CD4-positive, CD25-positive, alpha-beta regulatory T cell (primary cell): ENCODE measurements at regions not wholly inside any gene's neighbourhood (a gene's known extent, or its start where the extent isn't known, plus 50 kb on each side); places are given as distances from the start of the nearest gene placed in this dataset.

Experiments
- ATAC-seq, 2 donors: fragments of 150-1000 bp; cut with Tn5 transposase; one replicate each; pipeline ENCODE4 v1.10.0; 2021; ENCODE audit warnings: low read depth in 2 of 2, moderate number of reproducible peaks in 2 of 2, moderate library complexity in 1 of 2
- DNase-seq, 3 donors: peaks; one replicate each; pipeline versions ENCODE4 v3.0.0 to v3.0.0-alpha.2; 2012 to 2022; ENCODE audit warnings: mixed read lengths in 1 of 3
- H3K27ac ChIP-seq: one replicate; pipeline ENCODE4 v1.7.0; 2013; ENCODE audit warnings: mild to moderate bottlenecking, low read length; ENCODE audit not compliant: insufficient read depth, poor library complexity, severe bottlenecking
- H3K27me3 ChIP-seq: one replicate; pipeline ENCODE4 v1.7.0; 2013; ENCODE audit warnings: low read length; ENCODE audit not compliant: control insufficient read depth, insufficient read depth
- H3K36me3 ChIP-seq: one replicate; pipeline ENCODE4 v1.7.0; 2013; ENCODE audit warnings: mild to moderate bottlenecking, low read length, moderate library complexity; ENCODE audit not compliant: control insufficient read depth, insufficient read depth
- H3K4me1 ChIP-seq: 2 replicates; pipeline ENCODE4 v1.7.0; 2013; ENCODE audit warnings: mild to moderate bottlenecking, low read length; ENCODE audit not compliant: insufficient read depth, control insufficient read depth, poor library complexity, severe bottlenecking
- H3K4me3 ChIP-seq: one replicate; pipeline ENCODE4 v1.7.0; 2013; ENCODE audit warnings: low read depth, mild to moderate bottlenecking, low read length, moderate library complexity
- H3K9me3 ChIP-seq, 2 experiments: 1 replicate in 1 of 2; 2 replicates in 1 of 2; pipeline ENCODE4 v1.7.0; 2013; ENCODE audit warnings: low read length in 2 of 2, mild to moderate bottlenecking in 1 of 2, moderate library complexity in 1 of 2; ENCODE audit not compliant: control insufficient read depth in 2 of 2
- H3K27ac Mint-ChIP-seq, 3 donors: one replicate each; pipeline ENCODE4 v1.8.0; 2020 to 2022; ENCODE audit warnings: mild to moderate bottlenecking in 3 of 3, mixed read lengths in 3 of 3, moderate library complexity in 2 of 3
- H3K27me3 Mint-ChIP-seq: one replicate; pipeline ENCODE4 v1.8.0; 2022; ENCODE audit warnings: mild to moderate bottlenecking, mixed read lengths
- H3K36me3 Mint-ChIP-seq: one replicate; pipeline ENCODE4 v1.8.0; 2020; ENCODE audit warnings: mixed read lengths
- H3K4me1 Mint-ChIP-seq, 4 donors: one replicate each; pipeline ENCODE4 v1.8.0; 2020 to 2022; ENCODE audit warnings: mixed read lengths in 4 of 4, mild to moderate bottlenecking in 1 of 4
- H3K4me3 Mint-ChIP-seq, 4 donors: one replicate each; pipeline ENCODE4 v1.8.0; 2020 to 2022; ENCODE audit warnings: mild to moderate bottlenecking in 4 of 4, mixed read lengths in 4 of 4, moderate library complexity in 3 of 4
- H3K9me3 Mint-ChIP-seq, 7 donors: one replicate each; pipeline ENCODE4 v1.8.0; 2020 to 2022; ENCODE audit warnings: mixed read lengths in 7 of 7, mild to moderate bottlenecking in 3 of 7, moderate library complexity in 2 of 7

DNA sequence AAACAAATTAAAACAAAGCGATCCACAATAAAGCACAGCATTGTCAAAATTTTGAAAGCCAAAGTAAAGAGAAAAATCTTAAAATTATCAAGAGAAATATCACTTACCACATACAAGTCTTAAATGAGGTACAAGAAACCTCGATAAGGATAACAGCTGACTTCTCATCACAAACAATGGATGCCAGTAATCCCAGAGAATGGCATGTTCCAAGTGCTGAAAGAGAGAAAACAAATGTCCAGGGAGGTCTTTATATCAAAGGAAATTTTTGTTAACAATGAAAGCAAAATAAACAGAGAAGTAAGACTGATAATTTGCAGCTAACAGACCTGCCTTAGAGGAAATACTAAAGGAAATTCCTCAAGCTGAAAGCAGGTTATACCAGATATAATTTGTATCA, 460.4 kb upstream of the HS3ST1 start:
- H3K9me3 Mint-ChIP-seq: peaks cover 0 to 3% (median 0%) of the 10 kb centered on the region in 7 donors
- no peaks in the 10 kb centered on the region for H3K36me3 Mint-ChIP-seq
- ATAC-seq: no peak

DNA sequence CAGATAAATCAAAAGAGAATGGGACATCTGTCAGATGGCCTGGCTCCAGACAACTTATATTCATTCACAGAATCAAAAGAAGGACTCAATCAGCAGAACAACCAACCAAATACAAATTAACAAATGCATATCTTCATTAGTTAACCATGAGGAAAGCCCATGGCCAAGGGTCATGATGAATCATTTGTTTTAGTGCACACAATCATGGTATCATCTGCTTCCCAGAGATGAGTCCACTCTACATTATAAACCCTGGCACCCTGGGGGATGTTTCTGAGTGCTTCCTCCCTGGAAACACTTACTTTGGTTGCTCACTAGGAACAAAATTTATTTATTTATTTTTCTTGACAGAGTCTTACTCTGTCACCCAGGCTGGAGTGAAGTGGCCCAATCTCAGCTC, 453.3 kb upstream of the HS3ST1 start:
- Mint-ChIP-seq H3K9me3 (peaks cover 0 to 3% (median 1%) of the 10 kb centered on the region in 7 donors), H3K4me1 (no peaks in the 10 kb centered on the region), H3K27ac (no peak overlapping the region), H3K27me3 (no peaks in the 10 kb centered on the region), H3K4me3 (no peak overlapping the region), H3K36me3 (no peaks in the 10 kb centered on the region)
- Histone ChIP-seq H3K27ac (no peak overlapping the region), H3K36me3 (no peaks in the 10 kb centered on the region), H3K9me3 (no peaks in the 10 kb centered on the region), H3K27me3 (no peaks in the 10 kb centered on the region), H3K4me1 (no peaks in the 10 kb centered on the region), H3K4me3 (no peak overlapping the region)
- DNase-seq (no peak), ATAC-seq (no peak)

More for the DNA sequence above, 460.4 kb upstream of the HS3ST1 start:
- H3K4me1 Mint-ChIP-seq: no peaks in the 10 kb centered on the region
- H3K27me3 Mint-ChIP-seq: no peaks in the 10 kb centered on the region
- Histone ChIP-seq H3K27ac (no peak overlapping the region), H3K4me1 (no peaks in the 10 kb centered on the region), H3K36me3 (no peaks in the 10 kb centered on the region), H3K9me3 (no peaks in the 10 kb centered on the region), H3K27me3 (no peaks in the 10 kb centered on the region), H3K4me3 (no peak overlapping the region)
- no peak overlapping the region for H3K4me3 Mint-ChIP-seq
- no peak overlapping the region for H3K27ac Mint-ChIP-seq
- DNase-seq: no peak

DNA sequence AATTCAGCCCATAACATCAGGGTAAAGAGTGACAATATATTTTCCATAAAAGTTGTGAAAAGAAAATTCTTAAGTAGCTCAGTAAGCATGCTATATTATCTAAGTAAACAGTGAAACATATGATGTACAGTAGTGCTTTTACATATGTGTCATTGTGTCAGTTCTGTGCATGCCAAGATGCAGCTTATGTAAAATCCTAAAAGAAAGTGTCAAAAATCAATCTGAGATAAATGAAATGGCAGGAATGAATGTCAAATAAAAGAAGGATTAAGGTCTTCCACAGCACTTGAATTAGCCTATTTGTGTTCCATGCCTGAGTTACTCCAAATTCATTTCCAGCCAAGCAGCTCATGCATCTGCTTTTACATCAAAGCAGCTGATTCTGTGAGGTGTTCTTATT, 452.7 kb upstream of the HS3ST1 start:
- Mint-ChIP-seq H3K4me3 (no peak overlapping the region), H3K4me1 (no peaks in the 10 kb centered on the region), H3K9me3 (peaks cover 0 to 9% (median 5%) of the 10 kb centered on the region in 7 donors), H3K27me3 (no peaks in the 10 kb centered on the region), H3K36me3 (no peaks in the 10 kb centered on the region), H3K27ac (no peak overlapping the region)
- no peak for ATAC-seq
- Histone ChIP-seq H3K36me3 (no peaks in the 10 kb centered on the region), H3K9me3 (no peaks in the 10 kb centered on the region), H3K4me1 (no peaks in the 10 kb centered on the region), H3K27me3 (no peaks in the 10 kb centered on the region), H3K4me3 (no peak overlapping the region), H3K27ac (no peak overlapping the region)
- DNase-seq: no peak

DNA sequence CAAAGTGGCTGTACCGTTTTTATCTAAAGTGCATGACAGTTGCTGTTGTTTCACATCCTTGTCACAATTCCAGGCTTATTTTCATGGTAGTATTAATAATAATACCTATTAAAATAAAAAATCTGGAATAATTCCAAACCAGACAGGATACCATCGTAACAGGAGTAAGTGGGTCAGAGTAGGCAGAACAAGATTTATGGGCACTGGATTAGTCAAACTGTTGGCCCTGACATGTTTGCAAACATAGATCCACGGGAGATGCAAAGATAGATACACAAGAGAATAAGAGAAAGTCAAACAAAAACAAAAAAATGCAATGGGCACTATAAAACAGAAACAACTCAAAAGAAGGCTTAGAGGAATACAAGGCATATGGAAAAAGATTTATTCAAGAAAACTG, 449.5 kb upstream of the HS3ST1 start:
- no peak overlapping the region for H3K27ac Mint-ChIP-seq
- H3K27me3 Mint-ChIP-seq: no peaks in the 10 kb centered on the region

GRCh38 chr4:11876104-11876503, 447.4 kb upstream of the HS3ST1 start:
- H3K27ac ChIP-seq: no peak overlapping the region
- no peak overlapping the region for H3K4me3 ChIP-seq
- Mint-ChIP-seq H3K4me3 (no peak overlapping the region), H3K27ac (no peak overlapping the region), H3K27me3 (no peaks in the 10 kb centered on the region), H3K36me3 (no peaks in the 10 kb centered on the region), H3K4me1 (no peaks in the 10 kb centered on the region), H3K9me3 (peaks cover 4 to 12% (median 7%) of the 10 kb centered on the region in 7 donors)
- H3K36me3 ChIP-seq: no peaks in the 10 kb centered on the region
- ATAC-seq (no peak), DNase-seq (no peak)
- no peaks in the 10 kb centered on the region for H3K4me1 ChIP-seq
- no peaks in the 10 kb centered on the region for H3K27me3 ChIP-seq
- H3K9me3 ChIP-seq: peaks cover 0 to 7% of the 10 kb centered on the region in 2 experiments

More for the DNA sequence above, 449.5 kb upstream of the HS3ST1 start:
- no peak for ATAC-seq
- no peak overlapping the region for H3K27ac ChIP-seq
- no peak for DNase-seq
- H3K4me3 ChIP-seq: no peak overlapping the region
- no peak overlapping the region for H3K4me3 Mint-ChIP-seq
- peaks cover 4 to 14% (median 7%) of the 10 kb centered on the region in 7 donors for H3K9me3 Mint-ChIP-seq
- no peaks in the 10 kb centered on the region for H3K4me1 Mint-ChIP-seq
- H3K9me3 ChIP-seq: peaks cover 0 to 7% of the 10 kb centered on the region in 2 experiments
- no peaks in the 10 kb centered on the region for H3K36me3 Mint-ChIP-seq
- no peaks in the 10 kb centered on the region for H3K36me3 ChIP-seq
- H3K27me3 ChIP-seq: no peaks in the 10 kb centered on the region
- H3K4me1 ChIP-seq: no peaks in the 10 kb centered on the region

GRCh38 chr4:11869191-11869870, 440.6 kb upstream of the HS3ST1 start:
- Mint-ChIP-seq H3K27ac (no peak overlapping the region), H3K27me3 (no peaks in the 10 kb centered on the region), H3K4me1 (no peaks in the 10 kb centered on the region), H3K36me3 (no peaks in the 10 kb centered on the region), H3K4me3 (no peak overlapping the region), H3K9me3 (peaks cover 0 to 2% (median 0%) of the 10 kb centered on the region in 7 donors)
- Histone ChIP-seq H3K27me3 (no peaks in the 10 kb centered on the region), H3K4me1 (no peaks in the 10 kb centered on the region), H3K4me3 (no peak overlapping the region), H3K9me3 (no peaks in the 10 kb centered on the region), H3K36me3 (no peaks in the 10 kb centered on the region), H3K27ac (no peak overlapping the region)
- DNase-seq: no peak
- ATAC-seq: no peak

- H3K27me3 ChIP-seq: no peaks in the 10 kb centered on the region
- no peak overlapping the region for H3K4me3 Mint-ChIP-seq
- no peaks in the 10 kb centered on the region for H3K27me3 Mint-ChIP-seq
- DNase-seq (no peak), ATAC-seq (no peak)
- H3K9me3 Mint-ChIP-seq: peaks cover 0 to 2% (median 0%) of the 10 kb centered on the region in 7 donors
- no peaks in the 10 kb centered on the region for H3K36me3 ChIP-seq
- no peaks in the 10 kb centered on the region for H3K36me3 Mint-ChIP-seq
- H3K27ac Mint-ChIP-seq: no peak overlapping the region
- no peak overlapping the region for H3K27ac ChIP-seq
- H3K4me3 ChIP-seq: no peak overlapping the region
- no peaks in the 10 kb centered on the region for H3K4me1 Mint-ChIP-seq
- H3K4me1 ChIP-seq: no peaks in the 10 kb centered on the region
- no peaks in the 10 kb centered on the region for H3K9me3 ChIP-seq
Observed at GRCh38 chr4:11866391-11866790, 437.7 kb upstream of the HS3ST1 start.

GRCh38 chr4:11860996-11861395, 432.3 kb upstream of the HS3ST1 start:
- no peaks in the 10 kb centered on the region for H3K27me3 ChIP-seq
- H3K36me3 Mint-ChIP-seq: no peaks in the 10 kb centered on the region
- H3K9me3 Mint-ChIP-seq: peaks cover 0 to 6% (median 0%) of the 10 kb centered on the region in 7 donors
- H3K27me3 Mint-ChIP-seq: no peaks in the 10 kb centered on the region
- no peaks in the 10 kb centered on the region for H3K36me3 ChIP-seq
- H3K27ac Mint-ChIP-seq: no peak overlapping the region
- no peak overlapping the region for H3K27ac ChIP-seq
- H3K9me3 ChIP-seq: no peaks in the 10 kb centered on the region
- no peak for ATAC-seq
- no peak overlapping the region for H3K4me3 Mint-ChIP-seq
- no peak overlapping the region for H3K4me3 ChIP-seq
- no peaks in the 10 kb centered on the region for H3K4me1 ChIP-seq
- no peaks in the 10 kb centered on the region for H3K4me1 Mint-ChIP-seq
- DNase-seq: no peak
